Hippocampal formation (tissue), 2 donors: ENCODE measurements at regions not wholly inside any gene's neighbourhood (a gene's known extent, or its start where the extent isn't known, plus 50 kb on each side); places are given as distances from the start of the nearest gene placed in this dataset.
"Not testable (repeated sequence)": the region's sequence is repeated elsewhere in the genome, so short reads cannot be mapped to it uniquely, and the experiment has no call there.

ENCODE experiments used
- DNase-seq, 2 donors: peaks; one replicate each; lab custom pipeline; 2025; lab: John Stamatoyannopoulos, UW

GRCh38 chr19:37303591-37304171 lies 67.2 kb upstream of the ZNF527 start:
- DNase-seq, result no peak

GRCh38 chr19:37304190-37304883 lies 66.6 kb upstream of the ZNF527 start:
- no peak for DNase-seq

- DNase-seq, result no peak
Observed at GRCh38 chr19:37304884-37305255, 66.0 kb upstream of the ZNF527 start.

- DNase-seq, result no peak
Observed at GRCh38 chr19:37306383-37306963, 64.4 kb upstream of the ZNF527 start.

GRCh38 chr19:37309834-37310575 lies 60.9 kb upstream of the ZNF527 start:
- no peak for DNase-seq

GRCh38 chr19:37312531-37313334 lies 58.2 kb upstream of the ZNF527 start:
- DNase-seq, result peak in 1 of 2 donors; percentile 36

- DNase-seq, result no peak
Observed at GRCh38 chr19:37313335-37313627, 57.6 kb upstream of the ZNF527 start.

GRCh38 chr19:37317403-37318209 lies 53.3 kb upstream of the ZNF527 start:
- DNase-seq, result peak; percentile 98 to 99

DNA sequence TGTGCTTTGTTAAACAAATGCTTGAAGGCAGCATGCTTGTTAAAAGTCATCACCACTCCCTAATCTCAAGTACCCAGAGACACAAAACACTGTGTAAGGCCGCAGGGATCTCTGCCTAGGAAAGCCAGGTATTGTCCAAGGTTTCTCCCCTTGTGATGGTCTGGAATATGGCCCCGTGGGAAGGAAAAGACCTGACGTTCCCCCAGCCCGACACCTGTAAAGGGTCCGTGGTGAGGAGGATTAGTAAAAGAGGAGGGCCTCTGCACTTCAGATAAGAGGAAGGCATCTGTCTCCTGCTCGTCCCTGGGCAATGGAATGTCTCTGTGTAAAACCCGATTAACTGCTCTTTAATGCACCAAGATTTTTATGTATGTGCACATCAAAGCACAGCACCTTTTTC lies 49.9 kb upstream of the ZNF527 start:
- DNase-seq, result not testable (repeated sequence)
